GM12873 (cell line): ENCODE measurements at regions not wholly inside any gene's neighbourhood (a gene's known extent, or its start where the extent isn't known, plus 50 kb on each side); places are given as distances from the start of the nearest gene placed in this dataset.

Experiments
- CTCF ChIP-seq: IDR thresholded peaks from 2 replicates; pipeline ENCODE4 v1.5.1; 2012; ENCODE audit warnings: low read depth, mild to moderate bottlenecking, moderate library complexity, low read length, control low read depth; ENCODE audit not compliant: insufficient read depth; ENCODE audit errors: missing control alignments

GRCh38 chr4:179664430-179665027 lies 2222.3 kb upstream of the AGA start:
- no peak for TF ChIP-seq CTCF

DNA sequence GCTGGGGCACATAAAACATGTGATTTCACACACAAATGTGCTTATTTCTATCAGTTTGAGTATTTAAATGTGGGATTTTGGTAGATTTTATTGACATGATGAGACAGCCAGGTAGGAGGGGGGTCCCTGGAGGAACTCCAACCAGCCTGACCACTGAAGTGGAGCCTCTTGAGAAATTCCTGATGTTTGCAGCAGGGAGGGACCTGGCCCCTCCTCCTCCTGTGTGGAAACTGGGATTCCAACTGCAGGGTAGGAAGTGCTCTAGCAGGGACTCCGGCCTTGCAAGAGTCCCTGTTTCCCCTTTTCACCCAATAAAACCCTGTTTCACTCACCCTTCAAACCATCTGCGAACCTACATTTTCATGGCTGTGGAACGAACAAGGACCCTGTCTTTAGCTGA lies 2224.0 kb upstream of the AGA start:
- no peak for TF ChIP-seq CTCF

DNA sequence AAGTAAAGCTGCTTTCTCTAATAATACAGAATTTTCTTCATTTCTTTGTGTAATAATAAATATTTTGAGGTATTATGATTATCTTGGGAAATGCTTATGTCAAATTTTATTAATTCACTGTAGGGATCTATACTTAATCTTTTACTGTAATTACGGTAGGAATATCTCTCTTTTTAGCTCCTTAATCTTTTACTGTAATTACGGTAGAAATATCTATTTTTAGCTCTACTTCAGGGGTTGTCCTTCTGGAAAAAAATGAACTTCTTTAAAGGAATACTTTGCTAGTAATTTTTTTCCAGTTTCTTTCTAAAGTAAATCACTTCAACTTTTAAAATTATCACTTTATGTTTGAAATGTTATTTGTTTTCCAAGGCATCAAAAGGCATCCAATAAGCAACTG lies 2229.4 kb upstream of the AGA start:
- TF ChIP-seq CTCF, result no peak

DNA sequence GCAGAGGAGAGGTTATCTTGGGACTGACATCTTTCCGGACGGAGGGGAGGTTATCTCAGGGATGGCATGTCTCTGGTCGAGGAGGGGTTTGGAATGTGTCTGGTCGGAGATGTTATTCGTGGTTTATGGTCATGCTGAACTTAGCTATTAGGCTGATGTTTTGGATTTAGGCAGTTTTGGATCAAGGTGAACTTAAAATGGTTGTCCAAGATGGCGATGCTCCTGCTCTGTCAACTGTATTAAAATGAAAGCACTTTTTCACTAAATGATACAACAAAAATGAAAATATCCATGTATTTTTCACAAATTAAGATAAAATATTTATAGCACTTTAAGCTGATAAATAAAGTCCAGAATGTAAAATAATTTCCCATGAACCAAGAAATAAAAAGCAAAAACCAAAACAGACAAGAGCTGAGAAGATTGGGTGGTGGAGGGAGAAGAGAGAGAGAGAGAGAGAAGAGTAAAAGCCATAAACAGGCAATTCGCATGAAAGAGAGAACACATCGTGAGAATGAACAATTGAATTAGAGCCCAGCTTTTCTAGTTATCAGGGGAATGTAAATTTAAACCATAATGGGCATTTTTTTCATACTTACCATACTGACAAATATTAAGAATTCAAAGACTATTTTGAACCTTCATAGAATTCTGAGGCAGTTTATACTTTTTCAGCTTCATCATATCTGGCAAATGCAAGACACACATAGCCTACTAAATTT lies 2236.0 kb upstream of the AGA start:
- no peak for TF ChIP-seq CTCF

- TF ChIP-seq CTCF, result no peak
Measured at GRCh38 chr4:179692222-179692621, 2250.0 kb upstream of the AGA start.

DNA sequence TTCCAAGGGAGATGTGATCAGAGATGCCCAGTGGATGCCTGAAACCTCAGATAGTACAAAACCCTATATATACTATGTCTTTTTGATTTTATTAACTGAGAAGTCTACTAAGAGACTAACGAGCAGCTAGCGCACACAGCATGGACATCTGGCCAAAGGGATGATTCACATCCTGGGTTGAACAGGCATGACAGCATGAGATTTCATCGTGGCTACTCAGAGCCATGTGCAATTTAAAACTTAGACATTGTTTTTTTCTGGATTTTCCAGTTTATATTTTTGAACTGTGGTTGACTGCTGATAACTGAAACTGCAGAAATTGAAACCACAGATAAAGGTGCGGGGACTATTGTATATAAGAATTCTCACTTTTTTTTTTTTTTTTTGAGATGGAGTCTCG lies 2252.9 kb upstream of the AGA start:
- no peak for TF ChIP-seq CTCF

- TF ChIP-seq CTCF, result no peak
Measured at GRCh38 chr4:179698321-179698720, 2256.1 kb upstream of the AGA start.
